Endothelial cell of umbilical vein (primary cell): ENCODE measurements at regions not wholly inside any gene's neighbourhood (a gene's known extent, or its start where the extent isn't known, plus 50 kb on each side); places are given as distances from the start of the nearest gene placed in this dataset.

Experiments
- BruUV-seq: library from RNA; stranded (reverse); fragments of 400-500 nt; replicated peaks from 2 replicates; lab custom pipeline; 2021; lab: Mats Ljungman, UMichigan
- CTCF ChIA-PET: fragments of 300-600, 350-600 bp; sonication (Branson Sonifier 250); formaldehyde crosslinking; loops from one replicate; lab custom pipeline; 2021; ENCODE audit warnings: antibody characterized with exemption, inconsistent platforms; lab: Charles Lee
- POLR2A ChIA-PET: fragments of 300-600, 350-600 bp; sonication (Branson Sonifier 250); formaldehyde crosslinking; loops from one replicate; lab custom pipeline; 2021; ENCODE audit warnings: antibody characterized with exemption, inconsistent platforms; lab: Charles Lee
- DNase-seq: peaks from one replicate; pipeline ENCODE4 v3.0.0-alpha.2; 2011; ENCODE audit warnings: low read depth, low spot score
- FAIRE-seq: peaks from 2 replicates; lab custom pipeline; 2011; peaks lifted over from hg19 to GRCh38; lab: Jason Lieb, UNC
- H2AFZ ChIP-seq: 2 replicates; pipeline ENCODE4 v1.6.0; 2012; ENCODE audit warnings: low read depth, low read length, control low read depth, inconsistent platforms
- H3K27ac ChIP-seq: 2 replicates; pipeline ENCODE4 v1.5.1; 2011; ENCODE audit warnings: low read depth, mild to moderate bottlenecking, control low read depth, low read length, moderate library complexity; ENCODE audit not compliant: insufficient read depth
- H3K27me3 ChIP-seq, 2 experiments: 2 replicates each; pipeline versions ENCODE4 v1.6.0 to v1.6.1; 2011; ENCODE audit warnings: low read length in 2 of 2, mixed read lengths in 1 of 2; ENCODE audit not compliant: control insufficient read depth in 2 of 2, insufficient read depth in 2 of 2
- H3K36me3 ChIP-seq, 2 experiments: 2 replicates in 1 of 2; 3 replicates in 1 of 2; pipeline ENCODE4 v1.5.1; 2011; ENCODE audit warnings: low read length in 2 of 2, mild to moderate bottlenecking in 1 of 2, moderate library complexity in 1 of 2; ENCODE audit not compliant: control insufficient read depth in 2 of 2, insufficient read depth in 2 of 2; ENCODE audit errors: extremely low read depth in 1 of 2
- H3K4me1 ChIP-seq: 3 replicates; pipeline ENCODE4 v1.5.1; 2011; ENCODE audit warnings: mild to moderate bottlenecking, low read length; ENCODE audit not compliant: control insufficient read depth, insufficient read depth; ENCODE audit errors: extremely low read depth
- H3K4me2 ChIP-seq: 2 replicates; pipeline ENCODE4 v1.6.1; 2011; ENCODE audit warnings: low read length, control low read depth, mixed read lengths; ENCODE audit not compliant: insufficient read depth
- H3K4me3 ChIP-seq, 3 experiments: fragments of 200-600 bp in 1 of 3; sonication (generic), shearing (Covaris generic) in 1 of 3; replicated peaks in 1 of 3; 2 replicates each; pipeline ENCODE4 v1.5.1; 2011 to 2016; ENCODE audit warnings: control low read depth in 3 of 3, low read length in 3 of 3, mild to moderate bottlenecking in 2 of 3, inconsistent platforms in 1 of 3, low read depth in 1 of 3, moderate library complexity in 1 of 3; ENCODE audit not compliant: insufficient read depth in 1 of 3
- H3K79me2 ChIP-seq: 2 replicates; pipeline ENCODE4 v1.6.0; 2012; ENCODE audit warnings: low read length, inconsistent platforms; ENCODE audit not compliant: control insufficient read depth, insufficient read depth
- H3K9ac ChIP-seq: replicated peaks from 2 replicates; pipeline ENCODE3; 2011; ENCODE audit warnings: low read length, control low read depth; ENCODE audit not compliant: insufficient read depth; ENCODE audit errors: extremely low read depth
- H3K9me1 ChIP-seq: replicated peaks from 3 replicates; pipeline ENCODE4 v1.6.0; 2011; ENCODE audit warnings: mild to moderate bottlenecking, low read length; ENCODE audit not compliant: control insufficient read depth, insufficient read depth; ENCODE audit errors: extremely low read depth
- H3K9me3 ChIP-seq: replicated peaks from 2 replicates; pipeline ENCODE4 v1.5.1; 2012; ENCODE audit warnings: low read length, inconsistent platforms; ENCODE audit not compliant: control insufficient read depth, insufficient read depth
- H4K20me1 ChIP-seq: replicated peaks from 2 replicates; pipeline ENCODE3; 2011; ENCODE audit warnings: mild to moderate bottlenecking, low read length; ENCODE audit not compliant: control insufficient read depth, insufficient read depth; ENCODE audit errors: extremely low read depth
- FOS ChIP-seq: IDR thresholded peaks from 2 replicates; pipeline ENCODE4 v1.6.1; 2011; ENCODE audit warnings: mild to moderate bottlenecking, low read length, moderate library complexity, borderline replicate concordance; ENCODE audit not compliant: insufficient read depth
- GATA2 ChIP-seq: IDR thresholded peaks from 2 replicates; pipeline ENCODE4 v1.7.0; 2011; ENCODE audit warnings: low read depth, mild to moderate bottlenecking, moderate library complexity, mixed read lengths, low read length; ENCODE audit not compliant: insufficient read length, insufficient read depth
- JUN ChIP-seq: IDR thresholded peaks from 2 replicates; pipeline ENCODE4 v1.6.1; 2011; ENCODE audit warnings: borderline replicate concordance, low read depth; ENCODE audit not compliant: insufficient read length, insufficient read depth
- MYC ChIP-seq: IDR thresholded peaks from one replicate; pipeline ENCODE4 v1.6.1; 2011; ENCODE audit warnings: mild to moderate bottlenecking, low read depth, low read length
- POLR2A ChIP-seq: IDR thresholded peaks from 2 replicates; pipeline ENCODE4 v1.6.1; 2012; ENCODE audit warnings: low read depth, mild to moderate bottlenecking, control low read depth, low read length
- POLR2AphosphoS5 ChIP-seq: IDR thresholded peaks from 2 replicates; pipeline ENCODE4 v1.6.1; 2012; ENCODE audit warnings: low read depth, mild to moderate bottlenecking, control low read depth, low read length, moderate library complexity; ENCODE audit not compliant: insufficient read depth
- dilution Hi-C: fragments of 300-500 bp; cut with MboI; formaldehyde crosslinking; loops from one replicate; pipeline ENCODE4 v1.15.0; 2019; ENCODE audit warnings: low sequenced_read_pairs; ENCODE audit not compliant: extremely low pct_ligation_motif_present
- intact Hi-C: fragments of 100-400 bp; cut with micrococcal nuclease; formaldehyde crosslinking; loops from one replicate; pipeline ENCODE4 v1.10.0; 2022
- TF ChIP-seq, protein P1 (sequence below): IDR thresholded peaks from 2 replicates; pipeline ENCODE4 v1.6.1; 2011; ENCODE audit not compliant: insufficient read depth, insufficient read length

DNA sequence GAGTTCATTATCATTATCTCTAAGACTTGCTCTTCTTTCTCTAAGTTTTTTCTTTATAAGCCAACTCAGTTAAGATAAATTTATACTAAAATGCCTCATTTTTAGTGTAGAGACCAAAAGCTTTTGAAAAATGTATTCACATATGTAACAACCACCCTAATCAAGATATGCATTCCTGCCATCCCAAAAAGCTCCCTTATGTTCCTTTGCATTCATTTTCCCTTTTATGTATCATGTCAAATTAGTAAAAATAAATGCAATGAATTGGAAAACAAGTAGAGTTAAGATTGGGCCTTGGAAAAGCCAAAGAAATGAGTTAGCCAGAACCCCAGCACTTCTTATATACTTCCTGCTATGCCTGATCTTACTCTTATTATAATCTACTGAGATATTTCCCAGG lies 62.2 kb downstream of the NPY2R start:
- no peaks in the 10 kb centered on the region for H3K9me1 ChIP-seq
- DNase-seq: no peak
- BruUV-seq: no TSS peak
- FAIRE-seq: no peak
- no peaks in the 10 kb centered on the region for H3K4me1 ChIP-seq
- no peaks in the 10 kb centered on the region for H3K27me3 ChIP-seq
- H3K4me2 ChIP-seq: no peak overlapping the region
- no peak overlapping the region for H3K9ac ChIP-seq
- H4K20me1 ChIP-seq: no peaks in the 10 kb centered on the region
- H3K4me3 ChIP-seq: no peak overlapping the region
- no peaks in the 10 kb centered on the region for H3K9me3 ChIP-seq
- CTCF ChIA-PET: no interaction called here
- H2AFZ ChIP-seq: no peak overlapping the region
- no peaks in the 10 kb centered on the region for H3K79me2 ChIP-seq
- H3K36me3 ChIP-seq: no peaks in the 10 kb centered on the region
- intact Hi-C loops: no loop called here
- TF ChIP-seq GATA2: no peak
- dilution Hi-C loops: no loop called here
- H3K27ac ChIP-seq: no peak overlapping the region
- POLR2A ChIA-PET: no interaction called here

DNA sequence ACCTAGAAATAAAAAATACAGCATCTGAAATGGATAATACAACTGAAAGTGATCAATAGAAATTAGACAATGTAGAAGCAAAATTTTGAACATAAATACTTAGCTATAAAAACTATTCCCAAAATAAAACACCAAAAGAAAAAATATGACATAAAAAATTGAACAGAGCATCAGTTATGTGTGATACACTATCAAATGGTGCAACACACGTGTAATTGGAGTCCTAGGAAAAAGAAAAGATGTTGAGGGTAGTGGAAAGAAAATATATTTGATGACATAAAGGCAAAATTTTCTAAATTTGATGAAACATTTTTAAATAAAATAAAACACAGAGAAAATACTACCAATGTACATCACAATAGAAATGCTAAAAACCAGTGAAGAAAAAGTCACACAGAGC lies 63.1 kb downstream of the NPY2R start:
- Histone ChIP-seq H3K4me2 (no peak overlapping the region), H3K9me1 (no peaks in the 10 kb centered on the region), H3K27me3 (no peaks in the 10 kb centered on the region), H3K79me2 (no peaks in the 10 kb centered on the region), H3K4me3 (no peak overlapping the region), H3K9ac (no peak overlapping the region), H3K27ac (no peak overlapping the region), H3K9me3 (no peaks in the 10 kb centered on the region), H4K20me1 (no peaks in the 10 kb centered on the region), H3K36me3 (no peaks in the 10 kb centered on the region), H2AFZ (no peak overlapping the region), H3K4me1 (no peaks in the 10 kb centered on the region)
- intact Hi-C loops: no loop called here
- dilution Hi-C loops: no loop called here
- POLR2A ChIA-PET: no interaction called here
- DNase-seq (no peak), FAIRE-seq (no peak)
- no TSS peak for BruUV-seq
- CTCF ChIA-PET: no interaction called here
- TF ChIP-seq JUN (no peak), FOS (no peak), MYC (no peak), POLR2A (no peak), POLR2AphosphoS5 (no peak)
- TF ChIP-seq, protein P1, sequence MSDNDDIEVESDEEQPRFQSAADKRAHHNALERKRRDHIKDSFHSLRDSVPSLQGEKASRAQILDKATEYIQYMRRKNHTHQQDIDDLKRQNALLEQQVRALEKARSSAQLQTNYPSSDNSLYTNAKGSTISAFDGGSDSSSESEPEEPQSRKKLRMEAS: no peak
